ENCODE measurements at regions not wholly inside any gene's neighbourhood (a gene's known extent, or its start where the extent isn't known, plus 50 kb on each side); places are given as distances from the start of the nearest gene placed in this dataset.

GRCh38 chr16:5482256-5482655 is 384.7 kb upstream of the EEF2KMT start:
- WGBS, 2 experiments, result 83 to 89% methylated on average over 5 of the region's 5 CpGs

GRCh38 chr16:5480431-5481195 is 383.0 kb upstream of the EEF2KMT start:
- no peaks in the 10 kb centered on the region for H3K9me3 ChIP-seq (ENCODE audit: control insufficient read depth, low read length)
- peaks cover 15% of the 10 kb centered on the region for H3K4me1 ChIP-seq (ENCODE audit: control insufficient read depth, insufficient read depth, low read length)
- no peaks in the 10 kb centered on the region for H3K27me3 ChIP-seq (ENCODE audit: control insufficient read depth, insufficient read depth, low read length, poor library complexity, severe bottlenecking)
- H3K36me3 ChIP-seq (ENCODE audit: control insufficient read depth, insufficient read depth, low read length), result no peaks in the 10 kb centered on the region
- H3K4me3 ChIP-seq (ENCODE audit: insufficient read depth, low read depth, low read length), result no peak overlapping the region
- 72 to 76% methylated on average over 6 to 7 of the region's 7 CpGs for WGBS, 2 experiments
- no peak overlapping the region for H3K27ac ChIP-seq (ENCODE audit: insufficient read depth, low read depth, low read length, poor library complexity, severe bottlenecking)

More at GRCh38 chr16:5482256-5482655, 384.7 kb upstream of the EEF2KMT start:
- no peaks in the 10 kb centered on the region for H3K36me3 ChIP-seq (ENCODE audit: control insufficient read depth, insufficient read depth, low read length)
- no peak overlapping the region for H3K27ac ChIP-seq (ENCODE audit: insufficient read depth, low read depth, low read length, poor library complexity, severe bottlenecking)
- no peaks in the 10 kb centered on the region for H3K9me3 ChIP-seq (ENCODE audit: control insufficient read depth, low read length)
- no peaks in the 10 kb centered on the region for H3K27me3 ChIP-seq (ENCODE audit: control insufficient read depth, insufficient read depth, low read length, poor library complexity, severe bottlenecking)
- H3K4me3 ChIP-seq (ENCODE audit: insufficient read depth, low read depth, low read length), result no peak overlapping the region
- H3K4me1 ChIP-seq (ENCODE audit: control insufficient read depth, insufficient read depth, low read length), result peaks cover 15% of the 10 kb centered on the region

- Histone ChIP-seq H3K9me3 (ENCODE audit: control insufficient read depth, low read length) (no peaks in the 10 kb centered on the region), H3K27me3 (ENCODE audit: control insufficient read depth, insufficient read depth, low read length, poor library complexity, severe bottlenecking) (no peaks in the 10 kb centered on the region), H3K4me3 (ENCODE audit: insufficient read depth, low read depth, low read length) (no peak overlapping the region), H3K4me1 (ENCODE audit: control insufficient read depth, insufficient read depth, low read length) (peaks cover 15% of the 10 kb centered on the region), H3K36me3 (ENCODE audit: control insufficient read depth, insufficient read depth, low read length) (no peaks in the 10 kb centered on the region), H3K27ac (ENCODE audit: insufficient read depth, low read depth, low read length, poor library complexity, severe bottlenecking) (no peak overlapping the region)
- WGBS, 2 experiments, result 6 to 15% methylated on average over 3 of the region's 3 CpGs
Observed at GRCh38 chr16:5479926-5480325, 382.3 kb upstream of the EEF2KMT start.

GRCh38 chr16:5478036-5478435 is 380.4 kb upstream of the EEF2KMT start:
- Histone ChIP-seq H3K27me3 (ENCODE audit: control insufficient read depth, insufficient read depth, low read length, poor library complexity, severe bottlenecking) (no peaks in the 10 kb centered on the region), H3K36me3 (ENCODE audit: control insufficient read depth, insufficient read depth, low read length) (no peaks in the 10 kb centered on the region), H3K4me1 (ENCODE audit: control insufficient read depth, insufficient read depth, low read length) (peaks cover 15% of the 10 kb centered on the region), H3K27ac (ENCODE audit: insufficient read depth, low read depth, low read length, poor library complexity, severe bottlenecking) (no peak overlapping the region), H3K9me3 (ENCODE audit: control insufficient read depth, low read length) (no peaks in the 10 kb centered on the region), H3K4me3 (ENCODE audit: insufficient read depth, low read depth, low read length) (no peak overlapping the region)
- WGBS, 2 experiments, result 90 to 92% methylated on average over 7 of the region's 7 CpGs

- Histone ChIP-seq H3K4me1 (ENCODE audit: control insufficient read depth, insufficient read depth, low read length) (peaks cover 14% of the 10 kb centered on the region), H3K27ac (ENCODE audit: insufficient read depth, low read depth, low read length, poor library complexity, severe bottlenecking) (no peak overlapping the region), H3K27me3 (ENCODE audit: control insufficient read depth, insufficient read depth, low read length, poor library complexity, severe bottlenecking) (no peaks in the 10 kb centered on the region), H3K36me3 (ENCODE audit: control insufficient read depth, insufficient read depth, low read length) (no peaks in the 10 kb centered on the region), H3K4me3 (ENCODE audit: insufficient read depth, low read depth, low read length) (no peak overlapping the region), H3K9me3 (ENCODE audit: control insufficient read depth, low read length) (no peaks in the 10 kb centered on the region)
- 95 to 96% methylated on average over 6 of the region's 6 CpGs for WGBS, 2 experiments
Observed at GRCh38 chr16:5477251-5477650, 379.7 kb upstream of the EEF2KMT start.

- H3K4me1 ChIP-seq (ENCODE audit: control insufficient read depth, insufficient read depth, low read length), result no peaks in the 10 kb centered on the region
- no peak overlapping the region for H3K27ac ChIP-seq (ENCODE audit: insufficient read depth, low read depth, low read length, poor library complexity, severe bottlenecking)
- no peaks in the 10 kb centered on the region for H3K36me3 ChIP-seq (ENCODE audit: control insufficient read depth, insufficient read depth, low read length)
- WGBS, 2 experiments, result 89 to 90% methylated on average over 7 of the region's 7 CpGs
- H3K9me3 ChIP-seq (ENCODE audit: control insufficient read depth, low read length), result no peaks in the 10 kb centered on the region
- no peak overlapping the region for H3K4me3 ChIP-seq (ENCODE audit: insufficient read depth, low read depth, low read length)
- no peaks in the 10 kb centered on the region for H3K27me3 ChIP-seq (ENCODE audit: control insufficient read depth, insufficient read depth, low read length, poor library complexity, severe bottlenecking)
Observed at GRCh38 chr16:5472552-5472951, 375.0 kb upstream of the EEF2KMT start.

GRCh38 chr16:5468488-5468887 is 370.9 kb upstream of the EEF2KMT start:
- Histone ChIP-seq H3K9me3 (ENCODE audit: control insufficient read depth, low read length) (no peaks in the 10 kb centered on the region), H3K36me3 (ENCODE audit: control insufficient read depth, insufficient read depth, low read length) (no peaks in the 10 kb centered on the region), H3K4me3 (ENCODE audit: insufficient read depth, low read depth, low read length) (no peak overlapping the region), H3K27me3 (ENCODE audit: control insufficient read depth, insufficient read depth, low read length, poor library complexity, severe bottlenecking) (no peaks in the 10 kb centered on the region), H3K27ac (ENCODE audit: insufficient read depth, low read depth, low read length, poor library complexity, severe bottlenecking) (no peak overlapping the region), H3K4me1 (ENCODE audit: control insufficient read depth, insufficient read depth, low read length) (peaks cover 7% of the 10 kb centered on the region)
- 91% methylated on average over 2 of the region's 2 CpGs for WGBS, 2 experiments

GRCh38 chr16:5467552-5467951 is 370.0 kb upstream of the EEF2KMT start:
- no peak overlapping the region for H3K4me3 ChIP-seq (ENCODE audit: insufficient read depth, low read depth, low read length)
- peaks cover 7% of the 10 kb centered on the region for H3K4me1 ChIP-seq (ENCODE audit: control insufficient read depth, insufficient read depth, low read length)
- 90 to 95% methylated on average over 2 of the region's 3 CpGs for whole genome bisulfite sequencing, 2 experiments
- no peaks in the 10 kb centered on the region for H3K36me3 ChIP-seq (ENCODE audit: control insufficient read depth, insufficient read depth, low read length)
- H3K27ac ChIP-seq (ENCODE audit: insufficient read depth, low read depth, low read length, poor library complexity, severe bottlenecking), result no peak overlapping the region
- H3K27me3 ChIP-seq (ENCODE audit: control insufficient read depth, insufficient read depth, low read length, poor library complexity, severe bottlenecking), result no peaks in the 10 kb centered on the region
- no peaks in the 10 kb centered on the region for H3K9me3 ChIP-seq (ENCODE audit: control insufficient read depth, low read length)

GRCh38 chr16:5466551-5466950 is 369.0 kb upstream of the EEF2KMT start:
- Histone ChIP-seq H3K9me3 (ENCODE audit: control insufficient read depth, low read length) (no peaks in the 10 kb centered on the region), H3K27me3 (ENCODE audit: control insufficient read depth, insufficient read depth, low read length, poor library complexity, severe bottlenecking) (no peaks in the 10 kb centered on the region), H3K36me3 (ENCODE audit: control insufficient read depth, insufficient read depth, low read length) (no peaks in the 10 kb centered on the region), H3K4me1 (ENCODE audit: control insufficient read depth, insufficient read depth, low read length) (peaks cover 7% of the 10 kb centered on the region), H3K4me3 (ENCODE audit: insufficient read depth, low read depth, low read length) (no peak overlapping the region), H3K27ac (ENCODE audit: insufficient read depth, low read depth, low read length, poor library complexity, severe bottlenecking) (no peak overlapping the region)
- 39 to 66% methylated on average over 1 to 2 of the region's 2 CpGs for WGBS, 2 experiments

- H3K36me3 ChIP-seq (ENCODE audit: control insufficient read depth, insufficient read depth, low read length), result no peaks in the 10 kb centered on the region
- no peaks in the 10 kb centered on the region for H3K27me3 ChIP-seq (ENCODE audit: control insufficient read depth, insufficient read depth, low read length, poor library complexity, severe bottlenecking)
- WGBS, 2 experiments, result 94 to 96% methylated on average over 6 of the region's 6 CpGs
- H3K4me1 ChIP-seq (ENCODE audit: control insufficient read depth, insufficient read depth, low read length), result peaks cover 12% of the 10 kb centered on the region
- H3K27ac ChIP-seq (ENCODE audit: insufficient read depth, low read depth, low read length, poor library complexity, severe bottlenecking), result no peak overlapping the region
- H3K9me3 ChIP-seq (ENCODE audit: control insufficient read depth, low read length), result no peaks in the 10 kb centered on the region
- no peak overlapping the region for H3K4me3 ChIP-seq (ENCODE audit: insufficient read depth, low read depth, low read length)
Observed at GRCh38 chr16:5465714-5466113, 368.1 kb upstream of the EEF2KMT start.
